ENCODE measurements at regions not wholly inside any gene's neighbourhood (a gene's known extent, or its start where the extent isn't known, plus 50 kb on each side); places are given as distances from the start of the nearest gene placed in this dataset.

- no peaks in the 10 kb centered on the region for H3K36me3 ChIP-seq (replicated peaks; ENCODE audit: control insufficient read depth, insufficient read depth, low read length)
- no peaks in the 10 kb centered on the region for H3K27me3 ChIP-seq (ENCODE audit: control insufficient read depth, insufficient read depth, low read length)
- no peak overlapping the region for H3K4me3 ChIP-seq (ENCODE audit: insufficient read depth, low read depth, low read length)
- DNase-seq: peak; percentile 71
Observed at GRCh38 chr14:76710056-76711010, 50.9 kb upstream of the VASH1 start.
